HG03095 (cell line): ENCODE measurements at regions not wholly inside any gene's neighbourhood (a gene's known extent, or its start where the extent isn't known, plus 50 kb on each side); places are given as distances from the start of the nearest gene placed in this dataset.
"Not testable (repeated sequence)": the region's sequence is repeated elsewhere in the genome, so short reads cannot be mapped to it uniquely, and the experiment has no call there.

Experiments used
- ATAC-seq: cut with Tn5 transposase; IDR thresholded peaks from one replicate; pipeline ENCODE4 v1.9.1; 2021; ENCODE audit warnings: moderate library complexity; ENCODE audit not compliant: unreplicated experiment

GRCh38 chr4:67412153-67412712 lies 133.1 kb downstream of the CENPC start:
- ATAC-seq, result not testable (repeated sequence)

- ATAC-seq, result no peak
Measured at GRCh38 chr4:67403342-67403741, 142.0 kb downstream of the CENPC start.

- no peak for ATAC-seq
Measured at GRCh38 chr4:67401902-67402301, 143.4 kb downstream of the CENPC start.

- no peak for ATAC-seq
Measured at GRCh38 chr4:67397931-67398330, 147.4 kb downstream of the CENPC start.

- ATAC-seq, result no peak
Measured at GRCh38 chr4:67397031-67397430, 148.3 kb downstream of the CENPC start.

GRCh38 chr4:67396008-67396407 lies 149.3 kb downstream of the CENPC start:
- no peak for ATAC-seq

- no peak for ATAC-seq
Measured at GRCh38 chr4:67394879-67395278, 150.4 kb downstream of the CENPC start.

- no peak for ATAC-seq
Measured at GRCh38 chr4:67393699-67394281, 151.5 kb downstream of the CENPC start.

GRCh38 chr4:67393007-67393406 lies 152.3 kb downstream of the CENPC start:
- no peak for ATAC-seq

GRCh38 chr4:67381406-67381804 lies 163.9 kb downstream of the CENPC start:
- not testable (repeated sequence) for ATAC-seq

GRCh38 chr4:67380702-67381405 lies 164.4 kb downstream of the CENPC start:
- not testable (repeated sequence) for ATAC-seq

GRCh38 chr4:67380154-67380553 lies 165.1 kb downstream of the CENPC start:
- ATAC-seq, result no peak

GRCh38 chr4:67375291-67375690 lies 170.0 kb downstream of the CENPC start:
- ATAC-seq, result no peak

GRCh38 chr4:67371615-67372014 lies 173.7 kb downstream of the CENPC start:
- no peak for ATAC-seq

- ATAC-seq, result no peak
Measured at GRCh38 chr4:67366311-67366861, 178.9 kb downstream of the CENPC start.

- no peak for ATAC-seq
Measured at GRCh38 chr4:67365661-67366245, 179.6 kb downstream of the CENPC start.

GRCh38 chr4:67355806-67356205 lies 189.5 kb downstream of the CENPC start:
- no peak for ATAC-seq

- ATAC-seq, result no peak
Measured at GRCh38 chr4:67346654-67347053, 198.6 kb downstream of the CENPC start.

GRCh38 chr4:67344594-67345380 lies 200.5 kb downstream of the CENPC start:
- ATAC-seq, result no peak

GRCh38 chr4:67343199-67343598 lies 202.1 kb downstream of the CENPC start:
- ATAC-seq, result no peak

GRCh38 chr4:67342291-67342690 lies 203.0 kb downstream of the CENPC start:
- ATAC-seq, result no peak
